ENCODE measurements at regions not wholly inside any gene's neighbourhood (a gene's known extent, or its start where the extent isn't known, plus 50 kb on each side); places are given as distances from the start of the nearest gene placed in this dataset.

GRCh38 chr9:30970812-30971211, 1413.6 kb upstream of the ACO1 start:
- no peaks in the 10 kb centered on the region for H3K4me1 ChIP-seq (ENCODE audit: insufficient read depth)
- H3K27ac ChIP-seq = no peak overlapping the region
- TF ChIP-seq POLR2A (IDR thresholded peaks at IDR 0.05) (no peak), EP300 (IDR thresholded peaks at IDR 0.05) (no peak), CTCF (IDR thresholded peaks at IDR 0.05) (no peak)
- 51 to 63% (median 58%) methylated on average over 3 of the region's 3 CpGs for WGBS, 3 donors
- DNase-seq = no peak
- no peak overlapping the region for H3K4me3 ChIP-seq
- no peaks in the 10 kb centered on the region for H3K27me3 ChIP-seq
- H3K36me3 ChIP-seq = no peaks in the 10 kb centered on the region
- intact Hi-C loops (cut with DNase I) = no loop called here
- no peaks in the 10 kb centered on the region for H3K9me3 ChIP-seq

- Histone ChIP-seq H3K27ac (no peak overlapping the region), H3K27me3 (no peaks in the 10 kb centered on the region), H3K4me1 (ENCODE audit: insufficient read depth) (no peaks in the 10 kb centered on the region), H3K9me3 (no peaks in the 10 kb centered on the region), H3K4me3 (no peak overlapping the region), H3K36me3 (no peaks in the 10 kb centered on the region)
- no peak for DNase-seq
- TF ChIP-seq EP300 (IDR thresholded peaks at IDR 0.05) = no peak
- no peak for TF ChIP-seq CTCF (IDR thresholded peaks at IDR 0.05)
- no peak for TF ChIP-seq POLR2A (IDR thresholded peaks at IDR 0.05)
- intact Hi-C loops (cut with DNase I) = no loop called here
These were observed 1411.8 kb upstream of the ACO1 start for GRCh38 chr9:30972654-30973053.

- Histone ChIP-seq H3K4me3 (no peak overlapping the region), H3K27ac (no peak overlapping the region), H3K36me3 (no peaks in the 10 kb centered on the region), H3K27me3 (no peaks in the 10 kb centered on the region), H3K4me1 (ENCODE audit: insufficient read depth) (no peaks in the 10 kb centered on the region), H3K9me3 (no peaks in the 10 kb centered on the region)
- no peak for DNase-seq
- TF ChIP-seq EP300 (IDR thresholded peaks at IDR 0.05) = no peak
- no peak for TF ChIP-seq CTCF (IDR thresholded peaks at IDR 0.05)
- TF ChIP-seq POLR2A (IDR thresholded peaks at IDR 0.05) = no peak
- 90 to 100% (median 93%) methylated on average over 1 of the region's 1 CpG for WGBS, 3 donors
- intact Hi-C loops (cut with DNase I) = no loop called here
These were observed 1406.5 kb upstream of the ACO1 start for GRCh38 chr9:30977965-30978364.

GRCh38 chr9:30982301-30982700, 1402.1 kb upstream of the ACO1 start:
- no peak overlapping the region for H3K4me3 ChIP-seq
- H3K27me3 ChIP-seq = no peaks in the 10 kb centered on the region
- H3K4me1 ChIP-seq (ENCODE audit: insufficient read depth) = no peaks in the 10 kb centered on the region
- TF ChIP-seq CTCF (IDR thresholded peaks at IDR 0.05) (no peak), POLR2A (IDR thresholded peaks at IDR 0.05) (no peak), EP300 (IDR thresholded peaks at IDR 0.05) (no peak)
- H3K27ac ChIP-seq = no peak overlapping the region
- intact Hi-C loops (cut with DNase I) = no loop called here
- H3K36me3 ChIP-seq = no peaks in the 10 kb centered on the region
- 43 to 59% (median 44%) methylated on average over 3 of the region's 3 CpGs for WGBS, 3 donors
- no peak for DNase-seq
- H3K9me3 ChIP-seq = no peaks in the 10 kb centered on the region

Data from ovary (tissue), 7 donors.